ENCODE measurements at regions not wholly inside any gene's neighbourhood (a gene's known extent, or its start where the extent isn't known, plus 50 kb on each side); places are given as distances from the start of the nearest gene placed in this dataset.

DNA sequence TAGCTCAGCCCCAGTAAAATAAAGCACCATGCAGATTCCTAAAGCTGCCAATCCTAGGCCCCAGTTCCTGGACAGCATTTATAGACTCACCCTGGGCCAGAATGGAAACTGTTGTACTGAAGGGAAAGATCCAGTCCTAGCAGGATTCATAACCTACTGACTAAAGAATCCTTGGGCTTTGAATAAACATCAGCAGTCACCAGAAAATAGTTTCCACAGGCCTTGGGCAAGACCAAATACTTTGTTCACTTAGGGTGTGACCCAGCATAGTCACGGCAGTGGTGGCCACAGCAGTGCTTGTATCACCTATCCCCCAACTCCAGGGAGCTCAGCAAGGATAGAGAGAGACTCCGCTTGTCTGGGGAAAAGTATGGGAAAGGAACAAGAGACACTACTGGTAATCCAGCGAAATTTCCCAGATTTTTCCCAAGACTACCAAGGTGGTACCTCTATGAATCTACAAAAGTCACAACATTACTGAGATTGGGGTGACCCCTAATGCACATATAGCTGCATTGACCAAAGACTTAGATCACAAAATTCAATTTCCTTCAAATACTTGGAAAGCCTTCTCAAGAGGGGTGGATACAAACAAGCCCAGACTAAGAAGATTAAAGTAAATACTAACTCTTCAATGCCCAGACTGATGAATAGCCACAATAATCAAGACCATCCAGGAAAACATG is 748.1 kb upstream of the LRATD1 start:
- DNase-seq (ENCODE audit: low spot score) = no peak

- no peak for DNase-seq (ENCODE audit: low spot score)
Observed at GRCh38 chr2:13901526-13901925, 731.0 kb upstream of the LRATD1 start.

DNA sequence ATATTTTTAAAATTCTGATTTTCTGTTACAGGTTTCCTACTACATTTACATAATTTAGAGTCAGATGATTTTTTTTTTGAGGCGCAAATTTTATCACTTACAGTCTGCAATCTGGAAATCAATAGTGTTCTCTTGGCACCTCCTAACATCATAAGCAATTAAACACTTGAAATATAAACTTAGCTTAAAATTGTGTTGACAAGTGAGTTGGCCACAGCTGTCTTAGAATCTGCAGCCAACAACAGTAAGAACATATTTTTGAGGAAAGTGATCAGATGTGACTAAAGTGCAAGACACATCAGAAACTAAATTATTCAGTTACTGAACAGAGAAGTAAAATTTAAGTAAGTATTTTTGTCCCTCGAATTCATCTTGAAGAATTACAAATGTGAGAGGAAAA is 726.7 kb upstream of the LRATD1 start:
- no peak for DNase-seq (ENCODE audit: low spot score)

DNA sequence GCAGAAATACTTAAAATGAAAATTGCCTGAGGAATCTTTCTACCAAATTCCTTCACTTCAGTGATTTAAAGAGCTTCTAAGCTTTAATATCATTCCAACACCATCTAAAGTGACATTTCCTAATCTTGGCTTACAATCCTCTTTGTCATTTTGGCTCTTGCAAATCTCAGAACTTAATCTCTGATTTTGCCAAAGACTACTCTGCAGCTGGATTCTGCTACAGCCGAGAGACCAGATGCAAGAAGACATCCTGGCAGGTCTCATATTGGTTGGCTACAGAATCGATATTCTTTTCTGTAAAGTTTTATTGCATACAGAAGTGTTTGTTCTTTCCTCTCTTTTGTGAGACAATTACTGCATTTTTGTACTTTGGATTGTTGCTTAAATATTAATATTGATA is 716.5 kb upstream of the LRATD1 start:
- DNase-seq (ENCODE audit: low spot score) = no peak

DNA sequence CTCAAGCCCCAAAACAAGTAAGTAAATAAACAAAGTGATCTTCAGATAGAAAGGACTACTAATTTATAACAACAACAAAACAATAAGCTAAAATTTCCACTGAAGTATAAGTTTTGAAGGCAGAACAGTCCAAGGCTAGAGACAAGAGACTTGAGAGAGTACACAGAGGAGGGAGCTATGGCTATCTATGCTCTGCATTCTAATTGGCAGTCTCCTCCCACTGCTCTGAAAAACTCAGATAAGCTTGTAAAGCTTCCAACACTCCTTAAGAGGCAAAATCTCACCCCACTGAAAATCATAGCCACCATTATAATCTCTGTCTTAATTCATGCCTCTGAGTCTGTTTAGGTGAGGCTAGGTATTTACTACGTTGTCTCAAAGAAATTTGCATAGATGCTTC is 714.6 kb upstream of the LRATD1 start:
- DNase-seq (ENCODE audit: low spot score) = no peak

DNA sequence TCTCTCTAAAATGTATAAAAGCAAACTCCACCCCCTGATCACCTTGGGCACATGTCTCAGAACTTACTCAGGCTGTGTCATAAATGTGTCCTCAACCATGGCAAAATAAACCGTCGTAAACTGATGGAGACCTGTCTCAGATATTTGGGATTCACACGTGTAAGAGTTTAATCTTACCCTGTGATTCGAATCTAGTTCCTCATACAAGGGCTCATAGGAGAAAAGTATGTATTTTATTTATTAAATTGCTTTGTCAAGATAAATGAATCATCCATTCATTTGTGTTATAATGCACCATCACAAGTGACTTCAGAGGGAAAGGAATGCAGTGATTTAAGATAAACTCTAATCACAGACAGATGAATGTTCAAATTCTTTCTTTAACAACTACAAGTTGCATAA is 712.5 kb upstream of the LRATD1 start:
- no peak for DNase-seq (ENCODE audit: low spot score)

GRCh38 chr2:13921245-13921644 is 711.3 kb upstream of the LRATD1 start:
- no peak for DNase-seq (ENCODE audit: low spot score)

- DNase-seq (ENCODE audit: low spot score) = no peak
Observed at GRCh38 chr2:13923823-13924222, 708.7 kb upstream of the LRATD1 start.

DNA sequence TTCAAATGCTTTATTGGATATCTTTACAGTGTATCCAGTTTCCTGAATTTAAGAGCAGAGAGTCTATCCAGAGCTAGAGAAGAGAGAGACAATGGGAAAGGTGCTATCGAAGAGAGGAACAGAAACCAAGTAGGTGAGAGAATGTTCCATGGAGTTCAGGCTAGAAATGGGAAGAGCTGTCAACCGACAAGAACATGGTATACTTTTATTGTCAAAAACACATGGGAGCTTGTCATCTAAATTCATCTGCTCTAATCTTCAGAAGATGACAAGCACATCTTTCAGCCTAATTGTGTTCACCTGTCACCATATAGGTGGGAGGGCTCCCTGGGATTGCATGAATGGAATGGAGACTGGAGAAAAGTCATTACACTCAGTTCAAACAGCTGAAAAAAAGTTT is 690.4 kb upstream of the LRATD1 start:
- no peak for DNase-seq (ENCODE audit: low spot score)

- no peak for DNase-seq (ENCODE audit: low spot score)
Observed at GRCh38 chr2:13950761-13951160, 681.8 kb upstream of the LRATD1 start.

- no peak for DNase-seq (ENCODE audit: low spot score)
Observed at GRCh38 chr2:13968811-13969210, 663.7 kb upstream of the LRATD1 start.

- DNase-seq (ENCODE audit: low spot score) = no peak
Observed at GRCh38 chr2:13986119-13986720, 646.3 kb upstream of the LRATD1 start.

- DNase-seq (ENCODE audit: low spot score) = no peak
Observed at GRCh38 chr2:13996527-13996926, 636.0 kb upstream of the LRATD1 start.

DNA sequence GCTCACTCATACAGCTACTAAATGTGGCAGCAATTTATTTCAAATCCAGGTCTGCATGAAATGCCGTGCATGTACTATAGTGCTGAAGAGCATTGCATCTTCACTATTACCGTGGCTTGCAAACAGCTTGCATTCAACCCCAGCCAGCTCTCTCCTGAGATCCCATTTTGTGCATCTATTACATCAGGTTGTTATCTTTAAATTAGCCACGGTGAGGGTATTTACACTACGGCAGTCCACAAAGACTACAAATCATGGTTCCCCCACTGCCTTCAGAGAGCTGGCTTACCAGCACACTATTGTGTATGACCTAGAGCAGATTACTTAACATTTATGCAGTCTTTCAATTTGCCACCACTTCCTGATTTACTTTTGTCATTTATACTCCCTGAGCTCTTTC is 621.3 kb upstream of the LRATD1 start:
- no peak for DNase-seq (ENCODE audit: low spot score)

DNA sequence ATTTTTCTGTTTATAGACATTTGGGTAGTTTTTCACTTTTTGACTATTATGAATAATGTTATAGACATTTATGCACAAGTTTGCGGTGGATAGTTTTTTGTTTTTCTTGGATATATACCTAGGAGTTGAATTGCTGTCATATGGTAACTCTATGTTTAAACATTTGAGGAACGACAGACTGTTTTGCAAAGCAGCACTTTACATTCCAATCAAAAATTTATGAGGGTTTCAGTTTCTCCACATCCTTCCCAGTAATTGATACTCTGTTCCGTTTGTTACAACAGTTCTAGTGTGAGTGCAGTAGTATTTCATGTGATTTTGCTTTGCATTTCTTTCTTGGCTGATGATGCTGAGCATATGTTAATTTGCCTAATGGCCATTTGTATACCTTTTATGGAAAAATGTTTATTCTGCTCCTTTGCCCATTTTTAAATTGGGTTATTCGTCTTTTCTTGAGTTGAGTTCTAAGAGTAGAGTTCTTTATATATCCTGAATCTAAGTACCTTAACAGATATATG is 617.3 kb upstream of the LRATD1 start:
- no peak for DNase-seq (ENCODE audit: low spot score)

DNA sequence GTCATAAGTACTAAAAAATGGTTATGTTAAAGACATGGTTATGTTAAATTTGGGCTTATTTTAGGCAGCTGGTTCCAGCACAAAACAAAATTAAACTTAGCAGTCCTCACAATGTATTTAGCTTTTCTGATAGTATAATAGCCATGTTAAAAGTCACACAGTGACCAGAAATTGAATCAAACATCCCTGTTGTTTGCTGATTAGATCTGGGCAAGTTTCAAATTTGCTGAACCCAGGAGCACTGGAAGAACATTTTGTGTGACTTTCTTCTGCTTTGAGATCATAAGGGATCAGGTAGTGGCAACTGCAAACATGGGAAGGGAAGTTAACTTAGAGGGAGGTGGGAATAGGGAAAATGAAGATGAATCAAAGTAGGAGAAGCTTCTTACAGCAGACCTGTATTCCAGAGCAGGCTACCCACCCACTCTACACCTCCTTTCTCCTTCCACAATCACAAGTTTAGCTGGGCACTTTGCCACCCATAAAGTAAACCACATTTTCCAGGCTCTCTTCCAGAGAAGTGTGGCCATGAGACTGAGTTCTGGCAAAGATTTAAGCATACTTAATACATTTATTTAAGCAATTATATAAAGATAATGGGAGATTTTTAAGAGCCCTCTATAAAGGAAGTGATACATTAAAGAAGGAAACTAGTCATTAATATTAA is 616.1 kb upstream of the LRATD1 start:
- DNase-seq (ENCODE audit: low spot score) = no peak

DNA sequence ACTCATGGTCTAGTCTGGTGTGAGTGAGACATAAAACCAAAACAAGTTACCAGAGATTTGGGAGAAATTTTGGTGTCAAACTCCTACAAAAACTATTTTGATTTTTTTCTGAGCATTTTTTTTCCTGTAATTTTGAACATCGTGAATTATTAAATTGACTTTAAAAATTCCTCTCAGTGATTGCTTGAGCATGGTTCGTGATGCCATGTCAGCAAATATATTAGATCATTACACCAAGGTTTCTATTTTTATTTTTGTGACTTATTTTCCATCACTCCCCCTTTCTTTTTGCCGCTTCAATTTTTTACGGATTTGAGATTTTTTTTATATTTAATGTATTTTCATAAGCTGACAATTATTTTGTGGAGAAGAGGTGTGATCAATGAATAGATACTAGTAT is 613.9 kb upstream of the LRATD1 start:
- DNase-seq (ENCODE audit: low spot score) = no peak

DNA sequence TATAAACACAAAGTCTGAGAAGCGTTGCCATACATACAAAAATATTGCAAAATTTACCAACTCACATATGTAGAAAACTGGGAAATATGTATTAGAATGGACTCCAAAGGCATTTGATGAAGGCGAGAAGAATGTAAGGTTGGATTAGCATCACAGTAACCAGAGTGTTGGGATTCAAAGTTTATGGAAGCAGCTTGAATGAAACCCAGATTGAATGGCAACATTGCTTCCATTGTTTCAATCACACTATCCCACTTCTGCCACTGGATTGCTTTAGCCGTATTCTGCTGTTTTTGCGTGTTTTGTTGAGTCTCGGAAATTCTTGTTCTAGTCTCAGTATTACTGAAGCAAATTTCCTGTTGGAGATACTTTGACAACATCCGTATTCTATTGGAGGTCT is 609.0 kb upstream of the LRATD1 start:
- DNase-seq (ENCODE audit: low spot score) = no peak

GRCh38 chr2:14039134-14039533 is 593.4 kb upstream of the LRATD1 start:
- no peak for DNase-seq (ENCODE audit: low spot score)

DNA sequence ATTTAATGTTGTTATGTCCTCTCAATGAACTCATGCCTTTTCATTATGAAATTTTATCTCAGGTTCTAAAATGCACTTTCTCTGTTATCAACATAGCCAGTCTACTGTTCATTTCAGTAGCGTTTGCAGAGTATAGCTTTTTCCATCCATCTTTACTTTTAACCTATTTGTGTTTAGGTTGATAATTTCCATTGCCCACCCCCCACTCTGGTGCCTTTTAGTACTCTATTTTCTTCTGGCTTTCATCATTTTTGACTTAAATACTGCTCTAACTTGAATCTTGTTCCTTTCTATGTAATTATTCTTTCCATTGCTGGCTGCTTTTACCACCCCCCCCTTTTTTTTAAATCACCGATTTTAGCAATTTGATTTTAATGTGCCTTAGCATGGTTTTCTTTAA is 585.0 kb upstream of the LRATD1 start:
- DNase-seq (ENCODE audit: low spot score) = no peak

GRCh38 chr2:14051401-14051800 is 581.1 kb upstream of the LRATD1 start:
- no peak for DNase-seq (ENCODE audit: low spot score)

DNA sequence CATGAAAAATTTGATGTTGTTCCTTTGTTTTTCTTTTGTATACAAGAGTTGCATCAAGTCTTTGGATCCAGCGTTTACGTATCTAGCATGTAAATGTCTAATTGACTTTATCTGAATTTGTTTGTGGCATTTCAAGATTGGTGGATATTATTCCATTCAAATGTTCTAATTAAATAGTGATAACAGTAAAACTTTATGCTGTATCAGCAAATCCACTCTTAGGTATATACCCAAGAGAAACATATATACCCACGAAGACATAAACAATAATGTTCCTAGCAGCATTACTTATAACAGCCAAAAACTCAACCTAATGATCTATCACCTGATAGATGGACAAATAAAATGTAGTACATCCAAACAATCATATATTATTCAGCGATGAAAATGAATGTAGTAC is 579.4 kb upstream of the LRATD1 start:
- no peak for DNase-seq (ENCODE audit: low spot score)

GRCh38 chr2:14064346-14064745 is 568.2 kb upstream of the LRATD1 start:
- DNase-seq (ENCODE audit: low spot score) = no peak

DNA sequence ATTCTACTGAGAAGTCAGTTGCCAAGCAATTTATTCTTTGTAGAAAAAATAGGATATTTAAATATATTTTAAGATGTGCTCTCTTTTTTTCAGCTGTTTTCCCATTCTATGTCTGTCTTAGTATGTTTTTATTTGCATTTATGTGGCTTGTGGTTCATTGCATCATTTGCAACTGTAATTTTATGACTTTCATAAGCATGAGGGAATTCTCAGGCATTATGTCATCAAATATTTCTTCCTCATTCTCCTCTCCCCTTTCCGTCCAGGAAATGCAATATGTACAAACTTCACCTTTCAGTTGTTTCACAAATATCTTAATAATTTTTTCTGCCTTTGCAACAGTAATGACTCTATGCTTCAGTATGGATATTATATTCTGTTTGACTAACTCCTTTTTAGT is 560.2 kb upstream of the LRATD1 start:
- DNase-seq (ENCODE audit: low spot score) = no peak
